ENCODE measurements at regions not wholly inside any gene's neighbourhood (a gene's known extent, or its start where the extent isn't known, plus 50 kb on each side); places are given as distances from the start of the nearest gene placed in this dataset.

GRCh38 chr9:108474356-108474755 is 381.4 kb downstream of the ACTL7B start:
- Histone ChIP-seq H3K4me1 (replicated peaks in 1 of 2) (peaks cover 6 to 10% of the 10 kb centered on the region in 2 donors), H3K36me3 (replicated peaks in 1 of 2) (no peaks in the 10 kb centered on the region), H3K27ac (no peak overlapping the region), H3K9me3 (replicated peaks in 1 of 3) (no peaks in the 10 kb centered on the region), H3K4me3 (no peak overlapping the region), H3K27me3 (no peaks in the 10 kb centered on the region)
- no peak for DNase-seq
- intact Hi-C loops (cut with DNase I): loop anchor here in 1 of 2 donors (10.0 kb wide), 1 partner anchor 90 kb away; no protein-coding TSS in a partner anchor
- 73 to 83% (median 76%) methylated on average over 6 of the region's 6 CpGs for WGBS, 4 donors
- no peak for TF ChIP-seq CTCF (IDR thresholded peaks at IDR 0.05)
- no peak for TF ChIP-seq POLR2A (IDR thresholded peaks at IDR 0.05)

GRCh38 chr9:108473209-108474112 is 382.3 kb downstream of the ACTL7B start:
- peak in 2 of 7 donors; percentile 29 to 39 for DNase-seq
- Histone ChIP-seq H3K4me1 (replicated peaks in 1 of 2) (peaks cover 0 to 4% of the 10 kb centered on the region in 2 donors), H3K9me3 (replicated peaks in 1 of 3) (no peaks in the 10 kb centered on the region), H3K27me3 (no peaks in the 10 kb centered on the region), H3K4me3 (no peak overlapping the region), H3K36me3 (replicated peaks in 1 of 2) (no peaks in the 10 kb centered on the region), H3K27ac (no peak overlapping the region)
- intact Hi-C loops (cut with DNase I): loop anchor here in 1 of 2 donors (10.0 kb wide), 1 partner anchor 91 kb away; no protein-coding TSS in a partner anchor
- 38 to 55% (median 45%) methylated on average over 9 of the region's 9 CpGs for WGBS, 4 donors
- TF ChIP-seq POLR2A (IDR thresholded peaks at IDR 0.05) (no peak), CTCF (IDR thresholded peaks at IDR 0.05) (no peak)

DNA sequence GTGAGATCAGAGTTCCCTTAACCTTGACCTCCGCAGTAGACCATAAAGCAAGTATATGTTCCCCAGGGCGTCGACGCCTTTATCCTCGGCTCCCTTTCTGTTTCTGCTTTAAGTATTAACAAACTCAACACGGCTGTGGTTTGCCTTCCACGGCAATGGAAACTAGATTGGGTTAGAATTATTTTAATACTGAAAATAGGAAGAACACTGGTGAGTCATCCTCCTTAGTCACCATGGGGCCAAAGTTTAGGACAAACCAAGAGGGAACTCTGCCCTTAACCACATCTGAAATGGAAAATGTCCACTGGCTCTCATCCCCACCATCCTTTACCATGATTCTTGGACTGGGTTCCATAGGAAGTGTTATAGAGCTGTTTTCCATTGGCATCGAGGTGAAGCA is 386.1 kb downstream of the ACTL7B start:
- Histone ChIP-seq H3K27me3 (no peaks in the 10 kb centered on the region), H3K4me1 (replicated peaks in 1 of 2) (no peaks in the 10 kb centered on the region), H3K9me3 (replicated peaks in 1 of 3) (no peaks in the 10 kb centered on the region), H3K27ac (no peak overlapping the region), H3K36me3 (replicated peaks in 1 of 2) (no peaks in the 10 kb centered on the region), H3K4me3 (no peak overlapping the region)
- 74 to 81% (median 79%) methylated on average over 8 of the region's 8 CpGs for WGBS, 4 donors
- intact Hi-C loops (cut with DNase I): loop anchor here in 1 of 2 donors (10.0 kb wide), 1 partner anchor 95 kb away; no protein-coding TSS in a partner anchor
- TF ChIP-seq POLR2A (IDR thresholded peaks at IDR 0.05) (no peak), CTCF (IDR thresholded peaks at IDR 0.05) (no peak)
- no peak for DNase-seq

DNA sequence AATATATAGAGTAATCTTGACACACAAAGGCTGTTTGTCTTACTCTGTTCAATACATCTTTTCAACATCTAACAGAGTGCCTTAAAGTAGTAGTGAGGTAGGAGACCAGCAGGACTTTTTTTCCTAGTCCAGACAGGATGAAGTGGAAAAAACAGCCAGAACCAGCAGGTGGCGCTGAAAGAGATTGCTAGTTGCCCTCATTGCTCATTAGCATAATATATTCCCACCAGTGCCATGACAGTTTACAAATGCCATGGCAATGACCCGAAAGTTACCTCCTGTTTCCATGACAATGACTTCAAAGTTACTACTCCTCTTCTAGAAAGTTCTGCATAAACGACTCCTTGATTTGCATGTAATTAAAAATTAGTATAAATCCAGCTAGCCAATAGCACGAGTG is 387.4 kb downstream of the ACTL7B start:
- 73 to 83% (median 75%) methylated on average over 4 of the region's 4 CpGs for WGBS, 4 donors
- intact Hi-C loops (cut with DNase I): no loop called here
- no peak overlapping the region for H3K27ac ChIP-seq
- H3K27me3 ChIP-seq: no peaks in the 10 kb centered on the region
- H3K9me3 ChIP-seq (replicated peaks in 1 of 3): no peaks in the 10 kb centered on the region
- no peaks in the 10 kb centered on the region for H3K4me1 ChIP-seq (replicated peaks in 1 of 2)
- peak; percentile 32 to 77 (median 59) for DNase-seq
- no peak for TF ChIP-seq POLR2A (IDR thresholded peaks at IDR 0.05)
- peak; percentile 25 to 55 (median 36) for TF ChIP-seq CTCF (IDR thresholded peaks at IDR 0.05)
- no peaks in the 10 kb centered on the region for H3K36me3 ChIP-seq (replicated peaks in 1 of 2)
- no peak overlapping the region for H3K4me3 ChIP-seq

All from adrenal gland (tissue), 9 donors.